Retinal pigment epithelial cell (primary cell): ENCODE measurements at regions not wholly inside any gene's neighbourhood (a gene's known extent, or its start where the extent isn't known, plus 50 kb on each side); places are given as distances from the start of the nearest gene placed in this dataset.

Experiments
- DNase-seq: peaks from one replicate; pipeline ENCODE4 v3.0.0-alpha.2; 2010; ENCODE audit warnings: low read depth
- H3K4me3 ChIP-seq: 2 replicates; pipeline ENCODE4 v1.5.1; 2011; ENCODE audit warnings: mild to moderate bottlenecking, low read length, control low read depth, moderate library complexity
- CTCF ChIP-seq: conservative IDR thresholded peaks from 2 replicates; pipeline ENCODE4 v1.5.1; 2011; ENCODE audit warnings: low read depth, low read length, control low read depth, inconsistent platforms

- DNase-seq: no peak
- H3K4me3 ChIP-seq: no peak overlapping the region
- no peak for TF ChIP-seq CTCF
These were observed 205.1 kb downstream of the ANKRD60 start for GRCh38 chr20:58023346-58023745.

- H3K4me3 ChIP-seq: no peak overlapping the region
- no peak for DNase-seq
- no peak for TF ChIP-seq CTCF
These were observed 205.7 kb downstream of the ANKRD60 start for GRCh38 chr20:58022711-58023110.

GRCh38 chr20:58021481-58021880 is 207.0 kb downstream of the ANKRD60 start:
- TF ChIP-seq CTCF: no peak
- DNase-seq: no peak
- H3K4me3 ChIP-seq: no peak overlapping the region

- H3K4me3 ChIP-seq: no peak overlapping the region
- TF ChIP-seq CTCF: no peak
- no peak for DNase-seq
These were observed 207.6 kb downstream of the ANKRD60 start for GRCh38 chr20:58020656-58021454.

GRCh38 chr20:58019850-58020625 is 208.4 kb downstream of the ANKRD60 start:
- no peak overlapping the region for H3K4me3 ChIP-seq
- no peak for TF ChIP-seq CTCF
- DNase-seq: no peak

GRCh38 chr20:58019027-58019849 is 209.2 kb downstream of the ANKRD60 start:
- H3K4me3 ChIP-seq: no peak overlapping the region
- no peak for DNase-seq
- no peak for TF ChIP-seq CTCF
